ENCODE measurements at regions not wholly inside any gene's neighbourhood (a gene's known extent, or its start where the extent isn't known, plus 50 kb on each side); places are given as distances from the start of the nearest gene placed in this dataset.

- TF ChIP-seq, protein P1, sequence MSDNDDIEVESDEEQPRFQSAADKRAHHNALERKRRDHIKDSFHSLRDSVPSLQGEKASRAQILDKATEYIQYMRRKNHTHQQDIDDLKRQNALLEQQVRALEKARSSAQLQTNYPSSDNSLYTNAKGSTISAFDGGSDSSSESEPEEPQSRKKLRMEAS (IDR thresholded peaks at IDR 0.05), result no peak
- TF ChIP-seq CTCF (IDR thresholded peaks at IDR 0.05; ENCODE audit: low read depth, low read length, missing input control), result no peak
- TF ChIP-seq TAF1 (conservative IDR thresholded peaks at IDR 0.05), result no peak
- TF ChIP-seq YY1 (IDR thresholded peaks at IDR 0.05), result no peak
- TF ChIP-seq ZBTB33 (IDR thresholded peaks at IDR 0.05), result no peak
- no peak for TF ChIP-seq REST (IDR thresholded peaks at IDR 0.05)
- no peak for TF ChIP-seq GABPA (IDR thresholded peaks at IDR 0.05 in 1 of 2, conservative IDR thresholded peaks at IDR 0.05 in 1 of 2)
- no peak for TF ChIP-seq SP1 (IDR thresholded peaks at IDR 0.05)
- no peak for TF ChIP-seq EGR1 (IDR thresholded peaks at IDR 0.05; ENCODE audit: low read depth in 2 of 2)
- TF ChIP-seq, protein P2, sequence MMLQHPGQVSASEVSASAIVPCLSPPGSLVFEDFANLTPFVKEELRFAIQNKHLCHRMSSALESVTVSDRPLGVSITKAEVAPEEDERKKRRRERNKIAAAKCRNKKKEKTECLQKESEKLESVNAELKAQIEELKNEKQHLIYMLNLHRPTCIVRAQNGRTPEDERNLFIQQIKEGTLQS (IDR thresholded peaks at IDR 0.05), result no peak
Observed at GRCh38 chr10:2900530-2900929, 166.8 kb upstream of the PFKP start.
